K562 (cell line): ENCODE measurements at regions not wholly inside any gene's neighbourhood (a gene's known extent, or its start where the extent isn't known, plus 50 kb on each side); places are given as distances from the start of the nearest gene placed in this dataset.

Experiments used
- ATAC-seq: fragments of 200-7000 bp; cut with Tn5 transposase; 3 replicates; pipeline ENCODE4 v1.9.1; 2020; ENCODE audit warnings: moderate library complexity
- BruUV-seq: library from RNA; stranded (reverse); fragments of 400-500 nt; replicated peaks from 2 replicates; lab custom pipeline; 2021; lab: Mats Ljungman, UMichigan
- CTCF ChIA-PET: fragments of 300-600 bp; formaldehyde crosslinking; extraction: SDS; loops from one replicate; lab custom pipeline; 2021; ENCODE audit warnings: low intra/inter-chr PET ratio; lab: Yijun Ruan, JAX
- POLR2A ChIA-PET: fragments of 300-600, 350-650 bp; sonication (Branson Sonifier 250); formaldehyde crosslinking; extraction: SDS; loops from one replicate; lab custom pipeline; 2021; ENCODE audit warnings: antibody characterized with exemption, inconsistent platforms; lab: Yijun Ruan, JAX
- DNase-seq, 4 experiments: peaks; one replicate each; pipeline versions ENCODE4 v3.0.0 to v3.0.0-alpha.2; 2011 to 2018; ENCODE audit warnings: low spot score in 3 of 4, mixed read lengths in 3 of 4; ENCODE audit errors: extremely low read depth in 1 of 4
- FAIRE-seq: peaks from 2 replicates; lab custom pipeline; 2011; peaks lifted over from hg19 to GRCh38; lab: Jason Lieb, UNC
- H2AFZ ChIP-seq: 2 replicates; pipeline ENCODE4 v1.6.0; 2011; ENCODE audit warnings: low read depth, low read length, control low read depth, inconsistent platforms
- H3K27ac ChIP-seq: fragments of 200-600 bp; 3 replicates; pipeline ENCODE4 v1.8.0; 2011; ENCODE audit warnings: low read depth, mild to moderate bottlenecking, control low read depth, inconsistent platforms, low read length, moderate library complexity, mixed read lengths; ENCODE audit errors: extremely low read depth
- H3K27me3 ChIP-seq, 2 experiments: fragments of 300-600 bp in 1 of 2; 2 replicates in 1 of 2; 3 replicates in 1 of 2; pipeline versions ENCODE4 v1.6.0 to v1.8.0; 2011; ENCODE audit warnings: inconsistent platforms in 2 of 2, low read length in 2 of 2, mild to moderate bottlenecking in 1 of 2, mixed read lengths in 1 of 2, moderate library complexity in 1 of 2; ENCODE audit not compliant: control insufficient read depth in 2 of 2, insufficient read depth in 2 of 2
- H3K36me3 ChIP-seq: fragments of 300-600 bp; 3 replicates; pipeline ENCODE4 v1.8.0; 2011; ENCODE audit warnings: mild to moderate bottlenecking, low read length, inconsistent platforms; ENCODE audit not compliant: control insufficient read depth, insufficient read depth
- H3K4me1 ChIP-seq, 2 experiments: fragments of 200-600 bp in 1 of 2; replicated peaks in 1 of 2; 2 replicates in 1 of 2; 3 replicates in 1 of 2; pipeline versions ENCODE4 v1.5.1 to v1.8.0; 2011; ENCODE audit warnings: inconsistent platforms in 2 of 2, low read length in 2 of 2, mild to moderate bottlenecking in 1 of 2, mixed read lengths in 1 of 2, moderate library complexity in 1 of 2; ENCODE audit not compliant: control insufficient read depth in 2 of 2, insufficient read depth in 2 of 2
- H3K4me2 ChIP-seq: 2 replicates; pipeline ENCODE4 v1.6.1; 2011; ENCODE audit warnings: low read length, control low read depth, inconsistent platforms, mixed read lengths; ENCODE audit not compliant: insufficient read depth
- H3K4me3 ChIP-seq: fragments of 200-600 bp; sonication (generic), shearing (Covaris generic); 2 replicates; pipeline ENCODE4 v1.5.1; 2016; ENCODE audit warnings: control low read depth, inconsistent platforms
- H3K79me2 ChIP-seq: fragments of 200-600 bp; 3 replicates; pipeline ENCODE4 v1.8.0; 2011; ENCODE audit warnings: low read length, inconsistent platforms; ENCODE audit not compliant: control insufficient read depth, insufficient read depth
- H3K9ac ChIP-seq, 2 experiments: 2 replicates each; pipeline versions ENCODE4 v1.6.0 to v1.6.1; 2011; ENCODE audit warnings: low read depth in 2 of 2, low read length in 2 of 2, control low read depth in 1 of 2, inconsistent platforms in 1 of 2, mild to moderate bottlenecking in 1 of 2, mixed read lengths in 1 of 2; ENCODE audit not compliant: insufficient read depth in 1 of 2
- H3K9me1 ChIP-seq: one replicate; pipeline ENCODE4 v1.6.0; 2011; ENCODE audit warnings: inconsistent platforms, mild to moderate bottlenecking, low read length, moderate library complexity; ENCODE audit not compliant: control insufficient read depth, insufficient read depth
- H3K9me3 ChIP-seq: replicated peaks from 2 replicates; pipeline ENCODE4 v1.5.1; 2011; ENCODE audit warnings: low read depth, low read length, inconsistent platforms; ENCODE audit not compliant: control insufficient read depth, insufficient read depth
- H4K20me1 ChIP-seq: replicated peaks from 2 replicates; pipeline ENCODE4 v1.6.1; 2011; ENCODE audit warnings: low read length, inconsistent platforms, mixed read lengths; ENCODE audit not compliant: control insufficient read depth, insufficient read depth
- FOS ChIP-seq: IDR thresholded peaks from 3 replicates; pipeline ENCODE4 v1.6.1; 2011; ENCODE audit not compliant: insufficient read length; ENCODE audit errors: extremely low read depth
- FOSL1 ChIP-seq: fragments of 200-800 bp; sonication (Bioruptor generic); conservative IDR thresholded peaks from 2 replicates; pipeline ENCODE4 v1.6.1; 2016; ENCODE audit warnings: missing genetic modification characterization, missing compliant biosample characterization
- HMBOX1 ChIP-seq: sonication (generic); IDR thresholded peaks from 2 replicates; pipeline ENCODE4 v1.6.1; 2016
- MYNN ChIP-seq, 2 experiments: sonication (generic); formaldehyde crosslinking in 1 of 2; IDR thresholded peaks; 2 replicates each; pipeline versions ENCODE4 v1.5.0 to v1.6.1; 2016 to 2020; ENCODE audit warnings: antibody characterized with exemption in 1 of 2, missing genetic modification reagents in 1 of 2
- NR4A1 ChIP-seq, 2 experiments: fragments of 250-450 bp in 1 of 2; fragments of 450-650 bp in 1 of 2; sonication (Bioruptor Pico) in 1 of 2; IDR thresholded peaks; 2 replicates each; pipeline versions ENCODE4 v1.4.0 to v1.6.1; 2016 to 2020; ENCODE audit warnings: mild to moderate bottlenecking in 2 of 2, missing compliant biosample characterization in 1 of 2, missing genetic modification characterization in 1 of 2, moderate library complexity in 1 of 2
- PKNOX1 ChIP-seq: fragments of 450-650 bp; IDR thresholded peaks from 2 replicates; pipeline ENCODE4 v1.6.1; 2016
- ZNF3 ChIP-seq: fragments of 250-450 bp; sonication (Bioruptor Pico); IDR thresholded peaks from 2 replicates; pipeline ENCODE4 v1.5.0; 2021; ENCODE audit warnings: mild to moderate bottlenecking, moderate library complexity
- ZNF780A ChIP-seq: fragments of 250-450 bp; sonication (Bioruptor Pico); IDR thresholded peaks from 2 replicates; pipeline ENCODE4 v1.5.0; 2021; ENCODE audit warnings: mild to moderate bottlenecking
- WGBS: fragments of 100-300 bp; shearing (Covaris generic); methylation state at CpG from one replicate; pipeline ENCODE4 v1.1.6; 2016; ENCODE audit warnings: low coverage, mixed read lengths; ENCODE audit not compliant: insufficient coverage; ENCODE audit errors: missing lambda C conversion rate; 5-methylcytosine and 5-hydroxymethylcytosine counted together
- in situ Hi-C: fragments of 300-500 bp; cut with MboI; formaldehyde crosslinking; loops from 4 replicates; pipeline ENCODE4 v1.15.0; 2018; ENCODE audit warnings: inconsistent platforms, mixed read lengths
- intact Hi-C: fragments of 100-400 bp; cut with micrococcal nuclease; formaldehyde crosslinking; loops from 2 replicates; pipeline ENCODE4 v1.14.2; 2022

- Histone ChIP-seq H3K4me2 (no peak overlapping the region), H3K27me3 (no peaks in the 10 kb centered on the region; a peak in 1 of 5 replicates), H3K9me1 (no peaks in the 10 kb centered on the region), H3K36me3 (no peaks in the 10 kb centered on the region), H4K20me1 (no peaks in the 10 kb centered on the region), H3K4me1 (no peaks in the 10 kb centered on the region), H3K4me3 (no peak overlapping the region), H2AFZ (no peak overlapping the region), H3K79me2 (no peaks in the 10 kb centered on the region), H3K27ac (no peak overlapping the region), H3K9me3 (no peaks in the 10 kb centered on the region), H3K9ac (no peak overlapping the region)
- 0% methylated on average over 1 of the region's 1 CpG for WGBS
- peak in 1 of 4 experiments; percentile 4 for DNase-seq
- intact Hi-C loops (no loop called here), in situ Hi-C loops (no loop called here)
- POLR2A ChIA-PET, result interaction anchor here (0.6 kb wide), 1 partner anchor 444 kb away, joined by 3 read pairs; no protein-coding TSS in a partner anchor
- CTCF ChIA-PET, result no interaction called here
- no peak for TF ChIP-seq ZNF3 (CRISPR knock-in tag)
- no peak for TF ChIP-seq FOS
- no peak for TF ChIP-seq NR4A1 (CRISPR knock-in tag; IDR thresholded peaks at IDR 0.05)
- TF ChIP-seq NR4A1 (tag; IDR thresholded peaks at IDR 0.05), result no peak
- TF ChIP-seq HMBOX1, result peak; percentile 63
- TF ChIP-seq MYNN (IDR thresholded peaks at IDR 0.05), result no peak
- no peak for TF ChIP-seq MYNN (CRISPR knock-in tag; IDR thresholded peaks at IDR 0.05)
- peak; percentile 59 for TF ChIP-seq PKNOX1
- TF ChIP-seq ZNF780A, result no peak
- peak; percentile 81 for TF ChIP-seq FOSL1 (tag)
- no peak for ATAC-seq
- no peak for FAIRE-seq
- no TSS peak for BruUV-seq
These were observed 53.1 kb upstream of the CEP295 start for GRCh38 chr11:93608364-93608763.
